ENCODE measurements at regions not wholly inside any gene's neighbourhood (a gene's known extent, or its start where the extent isn't known, plus 50 kb on each side); places are given as distances from the start of the nearest gene placed in this dataset.

- no peak for DNase-seq (ENCODE audit: low read depth)
Measured at GRCh38 chr6:1257778-1258177, 54.1 kb upstream of the FOXQ1 start.

DNA sequence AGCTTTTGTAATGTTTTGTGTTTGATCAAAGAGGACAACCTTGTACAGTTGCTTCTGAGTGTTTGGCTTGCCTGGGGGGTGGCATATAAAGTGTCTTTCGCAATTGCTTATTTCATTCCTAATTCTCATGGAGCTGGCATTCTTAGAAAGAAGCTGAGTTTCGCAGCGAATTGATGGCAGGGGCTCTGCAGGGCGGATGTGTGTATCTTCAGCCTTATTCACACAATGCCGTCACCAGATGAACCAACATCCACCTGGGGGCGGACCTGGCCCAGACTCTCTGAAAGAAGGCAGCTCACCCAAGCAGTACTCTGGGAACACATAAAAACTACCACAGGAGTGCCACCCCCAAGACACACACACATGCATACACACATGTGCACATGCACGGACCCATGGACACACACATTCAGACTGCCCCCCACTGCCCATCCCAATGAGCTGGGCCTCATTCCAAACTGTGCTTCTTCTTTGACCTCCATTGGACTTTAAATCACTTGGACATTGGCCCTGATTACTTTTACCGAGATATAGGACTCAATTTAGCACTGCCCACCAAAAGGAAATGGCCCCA is 55.4 kb upstream of the FOXQ1 start:
- no peak for DNase-seq (ENCODE audit: low read depth)

- no peak for DNase-seq (ENCODE audit: low read depth)
Measured at GRCh38 chr6:1255636-1256365, 56.1 kb upstream of the FOXQ1 start.

DNA sequence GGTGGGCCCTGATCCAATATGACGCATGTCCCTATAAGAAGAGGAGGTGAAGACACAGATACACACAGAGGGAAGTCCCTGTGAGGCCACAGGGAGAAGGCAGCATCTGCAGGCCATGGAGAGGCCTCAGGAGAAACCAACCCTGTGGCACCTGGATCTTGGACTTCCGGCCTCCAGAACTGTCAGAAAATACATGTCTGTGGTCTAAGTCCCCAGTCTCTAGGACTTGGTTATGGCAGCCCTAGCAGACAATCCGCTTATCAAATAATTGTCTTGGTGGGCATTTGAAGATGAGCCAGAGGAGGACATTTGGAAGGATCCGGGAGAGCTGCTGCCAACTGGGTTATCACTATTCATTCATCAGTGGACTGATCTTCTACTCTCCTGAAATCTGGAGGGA is 57.6 kb upstream of the FOXQ1 start:
- DNase-seq (ENCODE audit: low read depth), result no peak

DNA sequence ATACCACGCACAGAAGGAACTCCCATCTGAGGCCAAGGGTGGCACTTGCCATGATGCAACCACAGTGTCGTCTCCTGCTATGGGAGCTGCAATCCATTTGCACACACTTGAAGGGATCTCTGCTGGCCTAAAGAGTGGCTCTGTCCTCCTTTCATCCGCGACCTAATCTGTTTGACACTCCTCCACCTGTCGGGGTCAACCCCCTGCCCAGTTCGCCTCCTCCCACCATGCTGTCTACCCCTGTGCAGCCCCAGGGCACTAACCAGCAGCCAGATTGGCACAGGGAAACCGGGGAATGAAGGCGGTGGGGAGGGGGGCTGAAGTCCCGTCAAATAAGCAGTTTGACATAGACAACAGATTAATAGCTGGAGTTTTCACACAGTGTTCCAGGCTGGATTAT is 58.1 kb upstream of the FOXQ1 start:
- DNase-seq (ENCODE audit: low read depth), result no peak

DNA sequence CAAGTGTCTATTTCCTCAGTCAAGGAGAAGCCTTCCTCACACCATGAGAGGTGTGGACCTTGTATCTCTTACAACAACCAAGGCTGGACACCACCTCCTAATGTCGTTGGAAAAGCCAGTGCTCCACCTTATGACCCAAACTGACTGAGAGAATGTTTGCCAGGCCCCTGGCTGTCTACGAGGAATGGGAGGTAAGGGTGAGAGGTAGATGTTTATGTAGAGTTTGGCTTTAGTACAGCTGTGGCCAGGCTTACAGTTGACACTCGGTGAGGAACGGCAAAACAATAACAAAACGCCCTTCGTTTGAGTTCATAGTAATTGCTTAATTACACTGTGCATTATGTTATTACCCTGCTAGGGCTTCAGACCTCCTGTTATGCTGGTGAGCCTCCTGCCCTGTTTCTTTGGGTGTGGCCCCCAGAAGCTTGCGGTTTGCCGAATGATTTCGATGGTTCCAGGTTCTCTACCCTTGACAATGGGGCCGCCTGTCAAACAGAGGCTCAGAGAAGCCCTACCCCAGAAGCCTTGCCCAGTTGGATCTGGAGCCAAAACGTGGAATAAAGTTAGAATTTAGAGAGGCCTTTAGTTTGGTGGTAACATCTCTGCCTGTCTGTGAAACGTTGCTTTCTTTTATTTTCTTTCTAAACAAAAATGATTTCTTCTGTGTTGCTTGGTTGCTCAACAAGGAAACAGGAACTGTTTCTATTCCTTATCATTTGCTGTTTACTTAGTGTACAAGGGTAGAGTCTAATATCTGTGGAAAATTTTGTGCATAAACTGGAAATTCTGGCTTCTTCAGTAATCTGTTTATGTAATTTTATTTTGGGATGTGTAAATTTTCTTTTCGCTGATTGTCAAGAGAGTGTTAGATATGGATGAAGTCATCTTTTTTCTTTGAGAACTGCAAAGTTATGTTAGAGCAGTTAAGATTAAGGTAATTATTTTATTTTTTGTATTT is 60.4 kb upstream of the FOXQ1 start:
- DNase-seq (ENCODE audit: low read depth), result no peak

DNA sequence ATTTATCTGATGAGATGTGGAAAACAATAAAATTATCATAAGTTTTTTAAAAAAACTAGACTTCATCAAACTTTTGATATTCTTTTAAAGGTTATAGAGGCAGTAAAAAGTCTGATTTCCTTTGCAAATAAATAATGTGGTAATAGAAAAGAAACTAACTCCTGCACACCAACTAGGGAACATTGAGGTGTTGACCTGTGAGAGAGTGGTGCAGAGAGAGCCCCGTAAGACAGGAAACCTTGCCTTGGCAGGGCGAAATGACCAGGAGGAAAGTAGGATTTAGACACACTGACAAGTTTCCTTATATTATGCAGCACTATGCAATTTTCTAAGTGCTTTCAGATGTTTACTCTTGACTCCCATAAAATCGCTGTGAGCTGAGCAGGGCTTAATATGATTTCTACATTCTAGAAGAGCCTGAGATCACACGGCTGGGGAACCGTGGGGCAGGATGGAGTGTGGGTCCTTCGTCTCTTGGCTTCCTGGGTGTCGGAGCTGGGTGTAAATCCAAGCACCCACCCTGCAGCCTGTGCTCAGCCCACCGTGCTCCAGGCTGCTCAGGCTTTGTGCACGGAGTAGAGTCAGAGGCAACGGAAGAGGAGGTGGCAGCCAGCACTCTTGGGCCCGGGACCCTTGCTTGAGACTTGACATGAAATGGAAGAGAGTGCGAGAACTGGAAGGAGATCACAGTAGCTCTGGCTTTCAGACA is 61.3 kb upstream of the FOXQ1 start:
- DNase-seq (ENCODE audit: low read depth), result no peak

GRCh38 chr6:1247894-1248293 is 64.0 kb upstream of the FOXQ1 start:
- DNase-seq (ENCODE audit: low read depth), result no peak

DNA sequence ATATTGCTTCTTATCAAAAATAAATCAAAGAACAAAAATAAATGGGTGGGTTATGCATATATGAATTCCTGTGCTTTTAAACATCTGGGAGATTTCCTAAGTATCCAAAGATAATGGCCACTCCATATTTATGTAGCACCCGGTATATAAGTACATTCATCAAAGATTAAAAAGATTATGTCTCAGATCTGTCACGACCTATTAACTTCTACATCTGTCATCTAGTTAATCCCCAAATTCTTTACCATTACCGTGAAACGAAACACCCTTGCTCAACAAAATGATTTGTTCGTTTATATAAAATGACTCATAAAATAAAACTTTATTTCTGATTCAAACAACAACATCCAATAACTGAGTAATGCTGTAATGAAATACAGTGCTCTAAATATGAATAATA is 64.8 kb upstream of the FOXQ1 start:
- DNase-seq (ENCODE audit: low read depth), result no peak

GRCh38 chr6:1244941-1245340 is 67.0 kb upstream of the FOXQ1 start:
- no peak for DNase-seq (ENCODE audit: low read depth)

DNA sequence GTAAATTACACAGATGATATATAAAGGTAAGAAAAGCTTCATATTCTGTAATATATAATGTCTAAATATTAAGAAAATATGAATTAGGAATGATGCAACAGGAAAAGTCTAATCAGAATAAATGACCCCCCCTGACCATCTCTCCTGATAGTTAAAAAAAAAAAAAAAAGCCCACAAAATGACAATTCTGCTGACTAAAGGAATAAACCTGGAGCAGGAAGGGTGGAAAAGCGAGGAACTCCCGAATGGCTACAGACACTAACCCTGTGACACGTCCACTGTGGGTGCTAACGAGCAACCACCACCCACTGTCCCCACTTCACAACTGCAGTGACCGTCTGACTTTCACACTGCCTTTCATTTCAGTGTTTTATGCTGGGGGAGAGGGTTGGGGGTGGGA is 67.6 kb upstream of the FOXQ1 start:
- DNase-seq (ENCODE audit: low read depth), result no peak

DNA sequence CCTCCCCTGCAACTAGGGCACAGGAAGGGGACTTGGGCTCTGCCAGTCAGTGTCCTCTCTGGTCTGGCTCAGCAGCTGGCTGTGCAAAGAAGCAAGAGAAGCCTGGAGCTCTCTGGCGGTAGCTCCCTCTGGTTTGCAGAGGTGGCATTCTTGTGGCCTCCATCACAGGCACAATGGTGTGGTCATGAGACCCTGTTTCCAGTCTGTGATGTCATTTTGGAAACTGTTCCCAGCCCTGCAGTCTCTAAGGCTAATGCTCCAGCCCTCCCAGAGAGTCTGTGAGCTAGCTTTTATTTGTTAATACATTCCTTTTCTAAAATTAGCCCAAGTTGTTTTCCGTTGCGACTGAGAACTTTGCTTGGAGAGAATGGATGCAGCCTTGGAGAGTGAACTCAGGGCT is 69.5 kb upstream of the FOXQ1 start:
- no peak for DNase-seq (ENCODE audit: low read depth)

GRCh38 chr6:1242021-1242420 is 69.9 kb upstream of the FOXQ1 start:
- DNase-seq (ENCODE audit: low read depth), result no peak

GRCh38 chr6:1240766-1241318 is 71.1 kb upstream of the FOXQ1 start:
- DNase-seq (ENCODE audit: low read depth), result no peak

DNA sequence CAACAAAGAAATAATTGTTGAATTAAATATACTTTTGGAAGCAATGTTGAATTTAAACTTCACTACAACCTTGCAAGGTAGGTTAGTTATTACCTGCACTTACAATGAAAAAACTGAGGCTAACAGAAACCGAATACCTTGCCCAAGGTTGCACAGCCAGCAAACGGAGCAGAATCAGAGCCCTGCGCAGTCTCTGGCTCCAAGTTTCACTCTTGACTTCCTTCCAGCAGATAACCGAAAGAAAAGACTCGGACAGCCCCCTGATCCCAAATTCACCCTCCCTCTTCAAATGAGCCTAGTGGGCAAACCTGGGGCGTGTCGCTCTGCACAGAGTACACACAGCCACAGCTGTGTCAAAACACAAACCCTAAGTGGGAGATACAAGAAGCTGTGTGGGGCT is 72.1 kb upstream of the FOXQ1 start:
- DNase-seq (ENCODE audit: low read depth), result no peak

- no peak for DNase-seq (ENCODE audit: low read depth)
Measured at GRCh38 chr6:1238040-1238439, 73.9 kb upstream of the FOXQ1 start.

DNA sequence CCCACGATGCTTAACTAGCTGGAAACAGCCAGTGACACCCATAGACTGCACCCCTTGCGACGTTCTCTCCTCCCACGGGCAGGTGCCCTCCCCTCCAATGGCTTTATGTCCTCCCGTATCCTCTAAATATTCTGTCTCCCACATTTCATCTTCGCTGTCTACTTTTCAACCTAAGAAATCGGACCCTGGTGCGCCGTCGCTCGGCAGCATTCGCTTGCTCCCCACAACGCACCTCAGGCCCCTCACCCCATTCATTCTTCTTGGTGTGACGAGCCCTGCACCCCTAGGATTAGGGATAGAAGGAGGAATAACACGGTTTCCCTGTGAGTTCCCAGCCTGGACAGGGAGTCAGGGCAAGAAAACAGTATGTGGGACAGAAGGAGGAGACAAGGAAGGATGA is 74.3 kb upstream of the FOXQ1 start:
- DNase-seq (ENCODE audit: low read depth), result no peak

GRCh38 chr6:1235825-1236224 is 76.1 kb upstream of the FOXQ1 start:
- DNase-seq (ENCODE audit: low read depth), result no peak

GRCh38 chr6:1233924-1234323 is 78.0 kb upstream of the FOXQ1 start:
- no peak for DNase-seq (ENCODE audit: low read depth)

DNA sequence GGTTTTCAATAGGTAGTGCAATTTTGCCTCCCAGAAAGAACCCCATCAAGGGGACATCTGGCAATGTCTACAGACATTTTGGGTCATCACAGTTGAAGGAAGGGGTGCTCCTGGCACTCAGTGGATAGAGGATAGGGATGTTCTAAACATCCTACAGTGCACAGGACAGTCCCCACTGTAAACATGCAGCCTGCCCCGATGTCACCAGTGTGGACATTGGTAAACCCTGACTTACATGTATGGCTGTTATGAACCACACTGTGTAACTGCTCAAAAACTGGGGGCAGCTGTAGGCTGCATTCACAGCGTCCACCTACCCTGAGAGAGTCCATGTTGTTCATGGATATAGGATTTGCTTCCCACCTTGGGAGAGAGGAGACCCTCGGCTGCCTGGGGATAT is 79.3 kb upstream of the FOXQ1 start:
- no peak for DNase-seq (ENCODE audit: low read depth)

- DNase-seq (ENCODE audit: low read depth), result no peak
Measured at GRCh38 chr6:1231941-1232340, 80.0 kb upstream of the FOXQ1 start.

Data from activated T-cell treated with anti-CD3 and anti-CD28 coated beads for 24 hours (primary cell).